ENCODE measurements at regions not wholly inside any gene's neighbourhood (a gene's known extent, or its start where the extent isn't known, plus 50 kb on each side); places are given as distances from the start of the nearest gene placed in this dataset.

- no peak for DNase-seq (ENCODE audit: low read depth in 2 of 2)
Observed at GRCh38 chr14:48874711-48875110, 711.5 kb downstream of the RPS29 start.

- no peak for DNase-seq (ENCODE audit: low read depth in 2 of 2)
Observed at GRCh38 chr14:48857366-48857765, 728.8 kb downstream of the RPS29 start.

DNA sequence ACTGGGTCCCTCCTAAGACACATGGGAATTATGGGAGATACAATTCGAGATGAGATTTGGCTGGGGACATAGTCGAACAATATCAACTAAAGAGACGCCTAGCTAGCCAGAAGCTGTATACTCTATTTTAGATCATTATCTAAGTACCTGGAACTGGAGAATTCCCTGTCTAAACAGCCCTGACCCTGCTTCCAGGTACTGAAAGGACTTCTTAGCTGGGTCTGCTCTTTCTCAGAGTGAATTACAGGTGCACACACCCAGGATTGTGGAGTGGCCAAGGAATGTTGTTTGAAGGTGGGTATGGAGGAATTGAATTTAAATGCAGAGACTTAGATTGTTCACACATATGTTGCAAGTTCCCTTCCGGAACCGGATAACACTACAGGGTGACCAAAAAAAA, 733.0 kb downstream of the RPS29 start:
- DNase-seq (ENCODE audit: low read depth in 2 of 2): no peak

GRCh38 chr14:48849741-48850322, 736.3 kb downstream of the RPS29 start:
- DNase-seq (ENCODE audit: low read depth in 2 of 2): no peak

- no peak for DNase-seq (ENCODE audit: low read depth in 2 of 2)
Observed at GRCh38 chr14:48842785-48843184, 743.4 kb downstream of the RPS29 start.

DNA sequence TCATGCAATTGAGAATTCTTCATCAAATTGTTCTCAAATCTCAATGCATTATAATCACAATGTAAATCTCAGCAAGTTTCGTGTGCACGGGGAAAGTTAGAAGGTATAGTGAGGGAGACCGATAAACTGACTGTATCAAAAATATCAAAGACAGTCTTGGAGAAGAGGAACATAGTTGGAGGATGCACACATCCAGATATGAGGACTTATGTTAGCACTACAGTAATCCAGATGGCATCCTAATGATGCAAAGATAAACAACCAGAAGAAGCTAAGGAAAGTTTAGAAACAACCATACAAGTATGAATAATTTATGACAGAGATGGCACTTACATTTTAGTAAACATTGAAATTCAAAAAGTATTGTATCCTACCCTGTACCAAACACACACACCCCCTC, 760.1 kb downstream of the RPS29 start:
- no peak for DNase-seq (ENCODE audit: low read depth in 2 of 2)

- no peak for DNase-seq (ENCODE audit: low read depth in 2 of 2)
Observed at GRCh38 chr14:48814562-48814961, 771.6 kb downstream of the RPS29 start.

DNA sequence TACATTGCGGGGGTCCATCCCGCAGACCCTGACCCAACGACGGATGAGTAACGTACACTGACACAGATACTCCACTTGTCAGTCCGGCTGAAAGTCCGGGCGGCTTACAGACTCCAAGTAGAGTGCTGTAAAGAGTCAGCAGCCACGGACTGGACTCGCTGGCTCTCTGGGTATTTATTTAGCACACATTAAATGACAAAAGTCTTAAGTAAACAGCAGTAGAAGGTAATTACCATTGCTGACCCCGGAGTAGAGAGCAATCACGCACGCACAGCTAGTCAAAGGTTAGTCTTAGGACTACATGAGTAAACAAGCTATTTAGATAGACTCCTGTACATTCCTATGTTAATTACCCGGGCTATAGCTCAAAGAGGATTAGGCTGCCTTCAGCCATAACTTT, 780.9 kb downstream of the RPS29 start:
- DNase-seq (ENCODE audit: low read depth in 2 of 2): no peak

GRCh38 chr14:48792376-48793024, 793.7 kb downstream of the RPS29 start:
- DNase-seq (ENCODE audit: low read depth in 2 of 2): no peak

- no peak for DNase-seq (ENCODE audit: low read depth in 2 of 2)
Observed at GRCh38 chr14:48788771-48789170, 797.4 kb downstream of the RPS29 start.

- DNase-seq (ENCODE audit: low read depth in 2 of 2): no peak
Observed at GRCh38 chr14:48786498-48786897, 799.7 kb downstream of the RPS29 start.

GRCh38 chr14:48771717-48772116, 814.5 kb downstream of the RPS29 start:
- no peak for DNase-seq (ENCODE audit: low read depth in 2 of 2)

DNA sequence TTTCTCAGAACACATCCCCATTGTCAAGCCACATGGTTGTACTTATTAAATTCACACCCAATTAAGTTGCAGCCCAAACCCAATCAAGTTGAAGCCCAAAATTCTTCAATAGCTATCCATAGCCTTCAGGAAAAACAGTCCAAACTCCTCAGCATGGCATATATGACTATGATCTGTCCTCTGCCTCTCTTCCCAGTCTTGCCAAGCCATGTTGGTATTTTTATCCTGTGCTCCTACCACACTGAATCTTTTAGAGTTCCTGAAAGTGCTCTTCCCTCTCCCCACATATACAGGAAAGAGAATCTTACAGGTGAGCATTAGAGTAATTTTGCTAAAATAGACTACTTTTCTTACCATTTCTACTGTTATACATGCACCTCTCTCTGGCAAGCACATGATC, 834.9 kb downstream of the RPS29 start:
- DNase-seq (ENCODE audit: low read depth in 2 of 2): no peak

GRCh38 chr14:48748151-48748675, 838.0 kb downstream of the RPS29 start:
- no peak for DNase-seq (ENCODE audit: low read depth in 2 of 2)

DNA sequence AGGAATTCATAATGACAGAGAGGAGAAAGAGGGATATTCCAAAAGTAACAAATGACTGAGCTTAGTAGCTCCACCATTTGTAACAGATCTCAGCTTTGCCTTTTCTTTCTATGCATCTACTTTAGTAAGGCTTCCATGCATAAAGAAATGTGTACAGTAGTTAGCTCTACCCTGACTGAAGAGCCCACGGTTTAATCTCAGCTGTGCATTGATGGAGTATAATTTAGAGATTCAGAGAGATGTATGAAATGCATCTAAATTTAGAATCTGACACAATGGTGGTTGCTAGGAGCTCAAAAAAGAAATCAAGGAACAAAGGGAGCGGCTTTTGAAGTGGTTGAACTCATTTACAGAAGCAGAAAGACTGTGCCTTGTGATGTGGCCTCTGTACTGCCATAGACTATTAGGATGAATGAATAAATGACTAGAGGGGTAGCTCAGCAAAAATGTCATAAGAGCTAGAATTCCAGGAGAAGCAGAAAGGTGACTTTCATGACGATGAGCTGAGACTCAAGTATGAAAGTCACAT, 838.6 kb downstream of the RPS29 start:
- DNase-seq (ENCODE audit: low read depth in 2 of 2): no peak

- no peak for DNase-seq (ENCODE audit: low read depth in 2 of 2)
Observed at GRCh38 chr14:48744202-48744601, 842.0 kb downstream of the RPS29 start.

GRCh38 chr14:48738186-48738925, 847.8 kb downstream of the RPS29 start:
- DNase-seq (ENCODE audit: low read depth in 2 of 2): no peak

- no peak for DNase-seq (ENCODE audit: low read depth in 2 of 2)
Observed at GRCh38 chr14:48735607-48736006, 850.6 kb downstream of the RPS29 start.

DNA sequence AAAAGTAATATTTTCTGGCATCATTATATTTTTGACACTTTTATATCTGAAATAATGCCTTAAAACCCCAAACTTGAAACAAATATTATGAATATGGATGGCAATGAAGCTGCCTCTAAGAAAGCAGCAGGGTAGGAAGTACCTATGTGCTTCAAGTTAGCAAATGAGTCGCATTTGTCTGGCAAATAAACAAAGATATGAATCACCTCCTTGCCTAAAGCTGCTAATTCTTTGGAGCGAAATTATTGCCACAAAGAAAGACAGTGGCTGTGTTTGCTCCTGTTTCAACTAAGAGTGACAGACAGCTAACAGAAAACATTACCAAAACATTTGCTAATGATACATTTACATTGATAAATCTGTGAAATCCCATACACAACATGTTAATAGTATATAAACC, 854.9 kb downstream of the RPS29 start:
- no peak for DNase-seq (ENCODE audit: low read depth in 2 of 2)

DNA sequence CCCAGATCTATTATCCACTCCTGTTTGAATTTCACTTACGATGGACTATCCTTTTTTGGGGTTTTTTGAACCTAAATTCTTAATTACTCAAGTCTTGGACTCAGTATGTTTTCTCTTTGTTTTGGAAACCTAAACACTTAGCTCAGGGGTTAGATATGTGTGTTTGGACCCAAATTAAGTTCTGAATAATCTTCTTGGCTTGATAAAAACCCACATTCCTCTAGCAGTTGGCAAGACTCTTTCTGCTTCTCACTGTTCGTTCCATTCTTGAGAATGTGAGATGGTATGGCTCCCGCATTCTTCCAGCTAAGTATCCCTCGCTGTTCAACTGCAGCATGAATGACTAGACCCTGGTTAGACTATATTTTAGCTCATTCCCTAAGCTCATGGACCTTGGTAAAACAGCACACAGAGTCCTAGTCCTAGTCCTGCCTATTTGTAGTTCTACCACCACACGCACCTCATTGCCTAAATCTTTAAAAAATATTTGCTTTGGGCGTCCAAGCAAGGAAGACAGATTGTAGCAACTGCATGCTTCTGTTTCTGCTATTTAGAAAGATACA, 860.0 kb downstream of the RPS29 start:
- no peak for DNase-seq (ENCODE audit: low read depth in 2 of 2)

GRCh38 chr14:48725051-48725734, 861.0 kb downstream of the RPS29 start:
- no peak for DNase-seq (ENCODE audit: low read depth in 2 of 2)
